Ramos (cell line): ENCODE measurements at regions not wholly inside any gene's neighbourhood (a gene's known extent, or its start where the extent isn't known, plus 50 kb on each side); places are given as distances from the start of the nearest gene placed in this dataset.

Experiments used
- in situ Hi-C: fragments of 300-500 bp; cut with MboI; formaldehyde crosslinking; loops from one replicate; pipeline ENCODE4 v1.14.3; 2022; ENCODE audit warnings: low sequenced_read_pairs; ENCODE audit not compliant: unreplicated experiment

DNA sequence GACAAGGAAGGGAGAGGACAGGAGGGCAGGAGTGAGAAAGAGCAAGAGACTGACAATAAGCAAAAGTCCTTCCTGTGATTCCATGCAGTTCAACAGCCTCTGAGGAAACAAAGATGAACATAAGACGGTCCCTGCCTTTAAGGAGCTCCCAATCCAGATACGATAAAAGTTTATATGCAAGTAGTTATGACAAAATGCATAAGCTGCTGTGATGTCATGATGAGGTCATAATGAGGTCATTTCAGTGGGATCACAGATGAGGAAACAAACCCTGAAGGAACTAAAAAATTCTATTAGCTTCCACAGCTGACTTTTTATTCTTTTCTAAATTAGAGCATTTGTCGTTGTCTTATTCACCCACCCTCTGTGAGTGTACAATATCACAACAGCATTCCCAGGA lies 458.5 kb upstream of the ACVR2A start:
- in situ Hi-C loops: no loop called here

GRCh38 chr2:147385600-147385999 lies 459.2 kb upstream of the ACVR2A start:
- in situ Hi-C loops: no loop called here

GRCh38 chr2:147384659-147385058 lies 460.2 kb upstream of the ACVR2A start:
- in situ Hi-C loops: no loop called here

DNA sequence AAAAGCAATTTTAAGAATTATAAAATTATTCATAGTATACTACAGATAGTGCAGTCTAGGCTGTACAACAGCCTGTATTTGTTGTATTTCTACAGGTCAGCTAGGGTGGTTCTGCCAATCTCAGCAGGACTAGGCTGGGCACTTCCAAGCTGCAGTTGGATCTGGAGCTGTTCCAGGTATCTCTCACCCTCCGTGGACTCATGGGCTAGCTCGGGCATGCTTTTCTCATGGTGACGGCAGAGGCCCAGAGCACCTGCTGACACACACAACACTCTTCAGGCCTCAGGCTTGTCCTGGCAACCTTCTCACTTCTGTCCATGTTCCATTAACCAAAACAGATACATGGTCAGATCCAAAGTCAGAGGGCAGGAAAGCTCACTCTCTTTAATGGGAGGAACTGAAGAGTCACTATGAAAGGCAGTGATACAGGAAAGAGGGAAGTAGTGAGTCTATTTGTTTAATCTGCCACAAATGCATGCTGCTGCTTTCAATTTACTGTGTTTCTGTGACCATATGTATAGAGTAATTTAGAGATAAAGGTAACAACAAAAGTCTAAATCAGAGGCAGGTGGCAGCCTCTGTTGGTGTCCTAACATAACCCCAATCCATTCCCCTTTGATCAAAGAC lies 462.4 kb upstream of the ACVR2A start:
- in situ Hi-C loops: no loop called here

DNA sequence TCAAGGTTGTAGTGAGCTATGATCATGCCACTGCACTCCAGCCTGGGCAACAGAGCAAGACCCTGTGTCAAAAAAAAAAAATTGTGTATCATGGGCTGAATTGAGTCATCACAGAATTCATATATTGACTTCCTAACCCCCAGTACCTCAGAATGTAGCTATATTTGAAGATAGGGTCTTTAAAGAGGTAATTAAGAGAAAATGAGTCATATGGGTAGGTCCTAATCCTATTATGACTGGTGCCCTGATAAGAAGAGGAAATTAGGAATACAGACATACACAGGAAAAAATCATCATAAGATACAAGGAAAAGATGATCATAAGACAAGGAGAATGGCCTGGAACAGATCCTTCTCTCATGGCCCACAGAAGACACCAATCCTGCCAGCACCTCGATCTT lies 466.4 kb upstream of the ACVR2A start:
- in situ Hi-C loops: no loop called here

GRCh38 chr2:147375073-147375472 lies 469.8 kb upstream of the ACVR2A start:
- in situ Hi-C loops: no loop called here

- in situ Hi-C loops: no loop called here
Observed at GRCh38 chr2:147374423-147374811, 470.4 kb upstream of the ACVR2A start.

DNA sequence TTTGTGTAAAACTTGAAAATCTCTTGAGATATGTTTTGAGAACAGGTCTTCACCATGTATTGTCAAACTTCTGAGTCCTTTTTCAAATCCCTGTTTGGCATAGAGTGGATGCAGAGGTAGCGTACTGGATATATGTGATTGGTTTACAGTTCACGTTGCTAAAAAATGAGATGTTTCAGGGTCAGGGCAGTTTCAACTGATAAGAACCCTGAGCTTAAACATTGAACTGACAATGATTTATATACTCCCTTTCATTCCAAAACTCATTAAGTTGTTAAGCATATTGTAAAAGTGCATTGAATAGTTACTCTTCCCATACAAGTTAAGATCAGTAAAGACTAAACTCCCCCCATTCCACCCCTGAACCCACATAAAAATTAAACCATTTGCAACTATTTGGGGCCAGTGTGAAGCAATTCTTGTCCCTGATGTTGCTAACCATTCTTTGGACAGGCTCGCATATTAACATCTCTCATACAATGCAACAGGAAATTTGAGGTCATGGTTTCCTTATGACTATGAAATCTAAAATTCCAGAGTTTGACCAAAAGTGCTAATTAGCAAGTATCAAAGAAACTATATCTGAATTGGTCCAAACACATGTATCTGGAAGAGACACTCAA lies 470.9 kb upstream of the ACVR2A start:
- in situ Hi-C loops: no loop called here

- in situ Hi-C loops: no loop called here
Observed at GRCh38 chr2:147368306-147368705, 476.5 kb upstream of the ACVR2A start.

DNA sequence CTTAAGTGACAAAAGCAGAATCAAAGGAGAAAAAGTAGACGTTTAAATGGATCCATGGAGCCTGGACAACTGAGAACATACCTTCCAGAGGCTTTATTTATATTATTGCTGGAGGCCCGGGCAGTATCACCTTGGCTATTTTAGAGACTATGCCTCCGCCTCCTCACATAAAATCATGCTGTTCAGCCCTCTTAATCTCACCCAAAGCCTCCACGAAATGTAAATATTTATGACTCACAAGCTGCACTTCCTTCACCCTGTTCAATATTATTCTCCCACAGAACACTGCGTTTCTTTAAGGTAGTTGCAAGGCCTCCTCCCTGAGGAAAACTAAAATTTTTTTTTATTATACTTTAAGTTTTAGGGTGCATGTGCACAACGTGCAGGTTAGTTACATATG lies 478.6 kb upstream of the ACVR2A start:
- in situ Hi-C loops: no loop called here

DNA sequence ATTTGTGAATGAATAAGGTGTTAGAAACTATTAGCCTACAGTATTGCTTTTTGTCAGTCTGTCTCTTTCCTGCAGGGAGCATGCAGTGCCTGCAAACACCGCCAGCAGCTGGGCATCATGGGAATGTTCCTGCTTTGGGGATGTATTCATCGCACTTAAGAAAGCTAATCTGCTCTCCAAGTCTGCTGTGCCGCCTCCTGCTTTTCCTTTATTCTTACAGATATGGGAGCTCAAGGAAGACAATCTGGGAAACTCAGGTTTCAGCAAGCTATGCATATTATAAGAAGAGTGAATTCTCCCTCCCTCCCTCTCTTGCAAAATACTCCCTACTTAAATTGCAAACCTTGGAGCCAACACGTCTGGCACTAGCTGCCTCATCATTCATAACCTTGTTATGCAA lies 479.2 kb upstream of the ACVR2A start:
- in situ Hi-C loops: no loop called here

- in situ Hi-C loops: no loop called here
Observed at GRCh38 chr2:147364597-147364996, 480.2 kb upstream of the ACVR2A start.

DNA sequence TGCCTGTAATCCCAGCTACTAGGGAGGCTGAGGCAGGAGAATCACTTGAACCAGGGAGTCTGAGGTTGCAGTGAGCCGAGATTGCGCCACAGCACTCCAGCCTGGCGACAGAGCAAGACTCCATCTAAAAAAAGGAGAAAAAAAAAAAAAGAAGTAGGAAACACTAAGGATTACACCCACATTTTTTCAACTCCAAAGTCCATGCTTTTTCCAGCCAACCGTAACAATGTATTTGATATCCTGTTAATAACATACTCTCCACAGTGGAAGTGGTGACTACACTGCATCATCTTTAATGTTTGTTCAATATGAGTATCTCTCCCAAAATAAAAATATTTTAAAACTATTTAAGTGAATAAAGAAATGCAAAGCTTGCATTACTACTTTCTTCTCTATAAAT lies 481.6 kb upstream of the ACVR2A start:
- in situ Hi-C loops: no loop called here

- in situ Hi-C loops: no loop called here
Observed at GRCh38 chr2:147358375-147358774, 486.5 kb upstream of the ACVR2A start.

- in situ Hi-C loops: no loop called here
Observed at GRCh38 chr2:147356157-147356556, 488.7 kb upstream of the ACVR2A start.

DNA sequence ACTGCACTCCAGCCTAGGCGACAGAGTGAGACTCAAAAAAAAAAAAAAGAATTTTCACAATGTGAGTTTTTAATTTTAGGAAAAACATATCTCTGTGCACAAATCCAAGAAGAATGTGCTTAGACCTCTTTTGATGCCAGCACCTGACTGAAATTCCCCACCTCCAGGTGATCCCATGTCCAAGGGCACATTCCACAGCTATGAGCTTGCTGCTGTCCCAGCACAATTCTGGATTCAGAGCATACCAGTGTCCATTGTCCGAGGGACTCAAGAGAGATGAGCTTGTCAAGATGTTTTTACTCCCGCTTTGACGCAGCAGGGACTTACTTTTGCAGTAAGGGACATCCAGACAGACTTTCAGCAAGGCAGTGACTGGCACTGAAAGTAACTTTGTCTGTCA lies 489.1 kb upstream of the ACVR2A start:
- in situ Hi-C loops: no loop called here

DNA sequence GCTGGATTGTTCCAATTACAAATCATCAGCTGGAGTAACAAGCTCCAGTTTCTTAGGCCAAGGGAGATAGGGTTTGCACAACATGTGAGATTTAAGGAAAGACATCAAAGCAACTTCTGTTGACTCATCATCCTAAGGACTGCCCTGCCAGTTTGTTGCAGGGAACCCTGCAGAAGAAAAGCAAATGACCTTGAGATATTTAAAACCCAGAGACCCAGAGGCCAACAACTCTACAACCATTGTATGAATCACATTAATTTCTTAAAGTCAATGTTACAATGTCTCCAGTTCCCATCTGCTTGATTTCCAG lies 491.8 kb upstream of the ACVR2A start:
- in situ Hi-C loops: no loop called here

DNA sequence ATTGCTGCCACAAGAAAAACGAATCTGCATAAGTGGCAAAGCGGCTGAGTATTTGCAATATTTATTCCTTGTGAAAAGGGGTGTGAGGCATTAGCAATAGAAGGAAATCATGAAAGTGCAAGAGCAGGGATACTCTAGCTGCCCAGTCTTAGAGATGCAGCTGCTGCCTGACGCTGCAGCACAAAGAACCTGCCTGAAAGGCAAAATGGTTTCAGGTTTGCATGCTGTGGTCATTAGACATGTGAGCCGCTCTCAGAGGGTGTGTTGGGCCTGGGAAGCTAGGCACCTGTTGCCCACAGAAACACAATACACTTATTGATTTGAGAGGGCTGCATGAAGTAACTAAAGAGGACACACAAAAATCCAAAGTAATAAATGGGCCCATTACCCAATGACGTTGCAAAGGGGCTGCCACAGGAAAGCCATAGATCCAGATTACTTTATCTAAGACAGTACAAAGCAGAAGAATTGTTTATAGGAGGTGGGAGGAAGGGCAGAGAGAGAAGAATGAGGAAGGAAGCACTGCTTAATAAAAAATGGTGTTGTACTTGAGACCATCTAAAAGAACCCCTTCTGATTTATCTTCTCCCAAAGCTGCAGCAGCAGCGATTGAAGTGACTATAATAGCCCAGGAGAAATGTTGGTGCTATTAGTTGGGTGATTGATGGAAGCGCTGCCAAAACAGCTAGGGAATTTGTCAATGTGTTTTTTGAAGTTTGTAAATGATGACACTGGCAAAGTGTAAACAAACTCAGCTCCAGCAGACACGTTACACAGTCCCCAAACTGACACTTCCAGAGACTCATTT lies 492.4 kb upstream of the ACVR2A start:
- in situ Hi-C loops: no loop called here

DNA sequence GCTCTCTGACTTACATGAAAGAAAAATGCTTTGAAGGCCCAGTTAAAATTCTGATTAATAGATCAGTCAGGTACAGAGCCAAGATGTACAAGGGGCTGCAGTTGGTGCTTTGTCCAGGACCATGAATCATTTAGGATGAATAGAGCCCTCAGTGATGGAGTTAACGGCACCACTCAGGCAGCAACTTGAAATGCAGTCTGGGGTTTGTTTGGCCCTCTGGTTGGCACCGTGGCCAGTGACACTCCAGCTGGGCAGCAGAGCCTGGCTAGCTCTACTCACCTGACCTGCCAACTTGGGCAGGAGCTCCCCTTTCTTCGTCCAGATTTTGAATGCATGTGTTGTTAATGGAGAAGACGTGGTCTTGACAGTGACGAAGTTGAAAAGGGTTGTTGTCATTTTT lies 493.0 kb upstream of the ACVR2A start:
- in situ Hi-C loops: no loop called here

DNA sequence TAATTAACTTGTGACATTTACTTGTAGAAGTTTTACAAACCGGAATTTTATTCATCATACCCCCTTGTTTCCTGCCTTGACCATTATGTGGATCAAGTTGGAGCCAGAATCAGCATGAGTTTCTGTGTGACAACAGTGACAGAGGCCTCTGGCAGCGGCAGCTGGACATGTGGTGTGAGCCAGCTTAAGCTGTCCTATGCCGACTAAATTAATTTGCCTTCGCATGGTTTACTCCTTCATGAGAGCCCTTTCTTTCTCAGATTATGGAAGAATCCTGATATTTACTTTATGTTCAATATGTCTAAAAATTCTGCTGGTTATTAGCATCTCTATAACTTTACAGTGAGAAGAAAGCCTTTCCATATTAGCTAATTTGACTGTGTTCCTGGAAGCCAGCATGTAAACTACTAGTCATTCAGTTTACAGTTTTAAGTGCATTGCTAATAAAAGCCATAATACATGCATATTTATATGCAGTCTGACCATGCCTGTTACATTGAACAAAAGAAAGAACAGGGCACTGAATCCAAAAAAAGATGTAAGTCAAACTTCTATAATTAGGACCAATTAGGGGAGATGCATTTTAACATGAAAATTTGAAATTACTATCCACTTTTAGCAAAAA lies 495.8 kb upstream of the ACVR2A start:
- in situ Hi-C loops: no loop called here

GRCh38 chr2:147346142-147346541 lies 498.7 kb upstream of the ACVR2A start:
- in situ Hi-C loops: no loop called here
